GM19468 (cell line): ENCODE measurements at regions not wholly inside any gene's neighbourhood (a gene's known extent, or its start where the extent isn't known, plus 50 kb on each side); places are given as distances from the start of the nearest gene placed in this dataset.

ENCODE experiments used
- ATAC-seq: cut with Tn5 transposase; IDR thresholded peaks from one replicate; pipeline ENCODE4 v1.9.1; 2021; ENCODE audit warnings: mild to moderate bottlenecking, moderate library complexity, moderate number of reproducible peaks; ENCODE audit not compliant: unreplicated experiment; ENCODE audit errors: extremely low read depth

DNA sequence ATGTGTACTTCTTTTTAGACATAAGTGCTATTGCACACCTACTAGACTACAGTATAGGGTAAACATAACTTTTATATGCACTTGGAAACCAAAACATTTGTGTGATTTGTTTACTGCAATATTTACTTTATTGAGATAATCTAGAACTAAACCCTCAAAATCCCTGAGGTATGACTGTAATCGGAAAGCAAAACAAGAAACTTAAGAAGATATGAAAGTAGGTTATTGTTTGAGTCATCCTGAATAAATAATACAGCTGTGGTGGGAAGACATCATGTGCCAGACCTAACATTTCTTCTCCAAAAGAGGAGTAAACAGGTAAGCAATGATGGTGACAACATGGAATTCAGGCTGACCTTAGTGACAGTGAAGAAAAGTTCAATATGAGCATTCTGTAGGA lies 765.5 kb downstream of the OTOL1 start:
- no peak for ATAC-seq

GRCh38 chr3:162263596-162263995 lies 767.0 kb downstream of the OTOL1 start:
- no peak for ATAC-seq

DNA sequence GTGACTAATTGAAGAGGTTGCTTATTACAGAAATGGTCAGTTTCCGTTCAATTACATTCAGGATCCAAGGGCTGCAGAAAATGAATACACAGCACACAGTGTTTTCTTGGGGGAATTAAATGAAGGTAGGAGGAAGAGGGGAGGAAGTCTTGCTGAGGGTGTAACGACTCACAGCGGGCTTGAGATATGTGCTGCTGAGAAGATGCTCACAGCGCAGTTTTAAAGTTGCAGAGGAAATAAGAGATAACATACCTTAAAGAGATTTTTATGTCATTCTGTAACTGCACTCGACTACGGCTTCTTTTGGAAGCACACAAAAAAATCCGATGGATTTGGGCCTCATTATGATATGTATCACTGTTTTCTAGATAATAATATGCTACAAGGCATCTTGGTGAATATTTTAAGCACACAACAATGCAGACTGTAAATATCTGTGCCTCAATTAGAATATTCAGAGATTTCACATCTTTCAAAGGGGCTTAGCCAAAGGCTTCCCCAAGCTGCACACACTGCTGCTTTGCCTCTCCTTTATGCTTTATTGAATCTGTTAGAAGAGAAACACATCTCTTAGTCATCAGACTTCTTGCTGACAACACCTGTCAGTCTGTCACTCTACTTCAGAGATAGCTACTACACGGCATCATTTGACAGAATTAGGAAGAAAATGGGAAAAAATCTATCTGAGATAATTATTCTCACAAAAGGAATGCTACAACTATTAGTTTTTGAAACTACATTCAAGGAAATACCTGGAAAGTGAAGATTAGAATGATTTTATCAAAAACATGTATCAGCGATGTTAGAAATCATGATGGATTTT lies 773.2 kb downstream of the OTOL1 start:
- ATAC-seq: no peak

DNA sequence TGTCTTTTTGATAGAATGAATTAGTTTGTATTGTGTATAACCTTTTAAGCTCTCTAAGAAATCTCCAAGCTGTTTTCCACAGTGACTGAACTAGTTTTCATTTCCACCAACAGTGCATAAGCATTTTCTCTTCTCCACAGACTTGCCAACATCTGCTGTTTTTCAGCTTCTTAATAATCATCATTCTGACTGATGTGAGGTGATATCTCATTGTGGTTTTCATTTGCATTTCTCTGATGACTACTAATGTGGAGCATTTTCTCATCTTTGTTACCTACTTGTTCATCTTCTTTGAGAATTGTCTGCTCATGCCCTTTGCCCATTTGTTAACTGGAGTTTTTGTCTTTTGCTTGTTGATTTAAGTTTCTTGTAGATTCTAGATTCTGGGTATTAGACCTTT lies 777.5 kb downstream of the OTOL1 start:
- no peak for ATAC-seq

GRCh38 chr3:162278834-162279233 lies 782.2 kb downstream of the OTOL1 start:
- ATAC-seq: no peak

- no peak for ATAC-seq
Observed at GRCh38 chr3:162285259-162285658, 788.7 kb downstream of the OTOL1 start.

DNA sequence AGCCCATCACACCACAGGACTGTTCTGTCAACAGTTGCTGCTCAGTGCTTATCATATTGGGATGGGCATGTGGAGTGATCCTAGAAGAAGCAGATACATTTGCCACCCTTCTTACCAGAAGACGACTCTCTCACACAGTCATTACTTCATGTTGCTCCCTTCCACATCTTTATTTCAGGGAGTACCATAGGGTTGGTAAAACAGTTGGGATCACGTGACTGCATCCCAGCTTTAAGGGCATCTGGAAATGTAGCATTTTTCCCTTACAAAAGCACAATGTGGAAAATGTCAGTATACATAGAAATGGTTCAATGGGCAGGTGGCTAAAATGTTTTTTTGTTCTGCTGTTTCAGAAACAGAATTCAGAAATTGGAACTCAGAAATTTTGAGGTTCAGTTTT lies 791.0 kb downstream of the OTOL1 start:
- no peak for ATAC-seq

GRCh38 chr3:162292409-162292808 lies 795.8 kb downstream of the OTOL1 start:
- no peak for ATAC-seq

- ATAC-seq: no peak
Observed at GRCh38 chr3:162295323-162295983, 798.8 kb downstream of the OTOL1 start.

DNA sequence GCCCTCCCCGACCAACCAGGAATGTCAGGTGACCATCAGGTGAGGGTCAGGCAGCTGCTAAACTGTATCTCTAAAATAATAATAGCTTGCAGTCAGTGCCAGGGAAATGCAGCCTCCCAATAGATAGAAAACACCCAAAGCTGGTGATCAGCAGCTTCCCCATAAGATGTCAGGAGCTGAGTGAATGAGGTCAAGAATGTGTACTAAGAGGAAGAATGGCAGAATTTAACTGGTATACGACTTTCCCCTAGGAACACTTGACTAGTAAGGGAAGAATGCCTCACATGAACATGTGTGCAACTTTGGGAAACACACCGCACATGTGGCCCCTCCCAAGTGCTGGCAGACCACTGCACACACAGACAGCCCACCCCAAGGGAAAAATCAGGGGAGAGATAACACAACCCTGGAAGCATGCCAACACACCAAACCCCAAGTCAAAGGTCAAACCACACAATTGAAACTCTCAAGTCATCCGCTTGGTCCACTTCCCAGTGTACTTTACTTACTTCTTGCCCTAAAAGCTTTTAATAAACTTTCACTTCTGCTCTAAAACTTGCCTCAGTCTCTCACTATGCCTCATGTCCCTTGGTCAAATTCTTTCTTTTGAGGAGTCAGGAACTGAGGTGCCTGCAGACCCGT lies 806.5 kb downstream of the OTOL1 start:
- no peak for ATAC-seq

GRCh38 chr3:162317046-162317445 lies 820.4 kb downstream of the OTOL1 start:
- no peak for ATAC-seq

DNA sequence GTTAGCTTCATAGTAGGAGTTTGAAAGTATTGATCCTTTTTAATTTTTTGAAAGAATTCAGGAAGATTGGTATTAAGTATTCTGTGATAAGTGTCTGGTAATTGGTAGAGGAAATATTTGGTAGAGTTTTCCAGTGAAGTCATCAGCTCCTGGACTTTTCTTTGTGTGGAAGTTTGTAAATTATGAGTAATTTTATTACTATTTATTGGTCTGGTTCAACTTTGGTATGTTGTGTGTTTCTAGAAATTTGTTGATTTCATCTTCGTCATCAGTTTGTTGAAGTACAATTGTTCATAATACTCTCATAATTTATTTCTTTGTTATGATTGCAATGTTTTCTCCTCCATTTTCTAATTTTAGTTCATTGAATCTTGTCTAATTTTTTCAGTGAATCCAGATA lies 832.0 kb downstream of the OTOL1 start:
- ATAC-seq: no peak

DNA sequence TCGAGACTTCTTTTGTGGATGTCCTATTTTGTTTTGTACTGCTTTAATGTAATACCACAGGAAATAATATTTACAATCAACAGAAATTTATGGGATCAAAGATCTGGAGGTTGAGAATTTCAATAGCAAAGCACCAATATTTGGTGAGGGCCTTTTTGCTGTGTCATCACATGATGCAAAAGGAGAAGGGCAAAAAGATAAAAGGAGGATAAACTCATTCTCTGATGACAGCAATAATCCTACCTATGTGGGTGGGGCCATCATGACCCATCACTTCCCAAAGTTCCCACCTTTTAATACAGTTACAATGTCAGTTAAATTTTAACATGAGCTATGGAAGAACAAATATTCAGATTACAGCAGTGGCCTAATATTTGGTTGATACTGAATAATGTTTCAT lies 832.9 kb downstream of the OTOL1 start:
- no peak for ATAC-seq

GRCh38 chr3:162332344-162332743 lies 835.7 kb downstream of the OTOL1 start:
- ATAC-seq: no peak

DNA sequence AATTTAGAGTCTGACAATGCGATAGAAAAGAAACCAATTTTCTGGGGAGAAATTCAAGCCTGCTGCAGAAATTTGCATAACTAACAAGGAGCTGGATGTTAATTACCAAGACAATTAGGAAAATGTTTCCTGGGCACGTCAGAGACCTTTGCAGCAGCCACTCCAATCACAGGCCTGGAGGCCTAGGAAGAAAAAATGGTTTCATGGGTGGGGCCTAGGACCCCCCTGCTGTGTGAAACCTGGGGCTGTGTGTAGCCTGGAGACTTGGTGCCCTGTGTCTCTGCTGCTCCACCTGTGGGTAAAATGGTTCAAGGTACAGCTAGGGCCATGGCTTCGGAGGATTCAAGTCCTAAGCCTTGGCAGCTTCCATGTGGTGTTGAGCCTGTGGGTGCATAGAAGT lies 837.9 kb downstream of the OTOL1 start:
- ATAC-seq: no peak

DNA sequence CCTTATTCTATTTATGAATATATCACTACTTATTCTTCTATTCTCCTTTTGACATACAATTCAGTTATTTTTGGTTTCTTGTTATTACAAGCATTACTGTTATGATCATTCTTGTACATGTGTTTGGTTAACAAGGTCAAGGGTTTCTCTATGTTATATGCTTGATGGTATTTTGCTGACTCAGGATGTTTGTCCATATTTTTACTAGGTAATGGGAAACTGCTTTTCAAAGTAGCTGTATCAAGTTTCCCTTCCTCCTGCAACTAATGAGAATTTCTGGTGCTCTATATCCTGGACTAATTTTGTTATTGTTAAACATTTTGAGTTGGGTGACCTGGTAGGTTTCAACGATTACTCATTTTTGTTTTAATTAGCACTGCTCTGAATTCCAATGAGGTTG lies 841.0 kb downstream of the OTOL1 start:
- no peak for ATAC-seq

GRCh38 chr3:162338514-162338913 lies 841.9 kb downstream of the OTOL1 start:
- ATAC-seq: no peak

GRCh38 chr3:162348912-162349311 lies 852.3 kb downstream of the OTOL1 start:
- ATAC-seq: no peak

- ATAC-seq: no peak
Observed at GRCh38 chr3:162353414-162353813, 856.8 kb downstream of the OTOL1 start.

DNA sequence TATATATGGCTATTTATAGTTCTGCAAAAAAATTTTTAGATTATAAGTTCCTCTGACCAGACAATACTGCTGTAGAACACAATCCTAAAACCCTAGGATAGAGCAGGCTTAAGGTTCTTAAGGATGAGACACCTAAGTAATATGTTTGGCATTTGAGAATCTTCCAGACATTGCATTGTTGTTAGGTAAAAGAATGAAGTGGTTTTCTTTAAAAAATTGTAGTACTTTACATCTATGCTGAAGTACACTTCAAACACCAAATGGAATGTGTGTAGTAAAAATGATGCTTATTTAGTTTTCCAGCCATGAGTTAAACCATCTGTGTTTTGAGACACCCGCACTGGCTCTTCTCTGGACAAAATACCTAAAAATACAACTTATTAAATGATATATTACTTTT lies 857.7 kb downstream of the OTOL1 start:
- no peak for ATAC-seq

GRCh38 chr3:162365066-162365719 lies 868.6 kb downstream of the OTOL1 start:
- no peak for ATAC-seq
